SJCRH30 (cell line): ENCODE measurements at regions not wholly inside any gene's neighbourhood (a gene's known extent, or its start where the extent isn't known, plus 50 kb on each side); places are given as distances from the start of the nearest gene placed in this dataset.
A peak's percentile ranks its signal among the peaks of the same experiment; 100 is the strongest.

Experiments used
- DNase-seq, 2 experiments: peaks; one replicate each; pipeline ENCODE4 v3.0.0-alpha.2; 2015 to 2020
- H3K27ac ChIP-seq: fragments of 250-450 bp; sonication (Bioruptor Pico); 2 replicates; pipeline ENCODE4 v1.5.1; 2020; ENCODE audit warnings: mild to moderate bottlenecking, moderate library complexity
- H3K27me3 ChIP-seq: fragments of 250-450 bp; sonication (Bioruptor Pico); 2 replicates; pipeline ENCODE4 v1.5.1; 2020; ENCODE audit warnings: mild to moderate bottlenecking, moderate library complexity
- H3K36me3 ChIP-seq: fragments of 250-450 bp; sonication (Bioruptor Pico); 2 replicates; pipeline ENCODE4 v1.5.1; 2020; ENCODE audit warnings: mild to moderate bottlenecking, moderate library complexity
- H3K4me1 ChIP-seq: fragments of 250-450 bp; sonication (Bioruptor Pico); 2 replicates; pipeline ENCODE4 v1.5.1; 2020; ENCODE audit warnings: mild to moderate bottlenecking, moderate library complexity
- H3K4me3 ChIP-seq: fragments of 250-450 bp; sonication (Bioruptor Pico); 2 replicates; pipeline ENCODE4 v1.5.1; 2020; ENCODE audit warnings: mild to moderate bottlenecking, moderate library complexity
- H3K9me3 ChIP-seq: fragments of 250-450 bp; sonication (Bioruptor Pico); replicated peaks from 2 replicates; pipeline ENCODE4 v1.5.1; 2020; ENCODE audit warnings: mild to moderate bottlenecking, moderate library complexity

DNA sequence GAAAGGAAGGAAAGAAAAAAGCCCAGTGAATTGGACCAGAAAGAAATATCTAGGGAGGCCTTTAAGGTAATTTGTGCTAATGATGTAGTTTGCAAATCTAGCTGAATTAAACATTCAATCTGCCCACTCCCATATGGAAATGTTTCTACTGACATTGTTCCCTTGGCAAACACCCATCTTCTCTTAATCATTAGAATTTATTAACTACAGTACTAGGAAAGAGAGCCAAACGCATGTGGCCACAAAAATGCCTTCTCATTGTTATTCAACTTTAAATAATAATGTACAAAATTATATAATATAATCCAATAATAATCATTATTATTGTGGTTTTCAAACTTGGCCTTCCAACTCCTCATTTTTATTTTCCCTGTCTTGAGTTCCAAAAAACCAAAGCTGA, 234.7 kb downstream of the NHLRC3 start:
- no peak overlapping the region for H3K27ac ChIP-seq
- no peaks in the 10 kb centered on the region for H3K27me3 ChIP-seq
- no peak overlapping the region for H3K4me3 ChIP-seq

DNA sequence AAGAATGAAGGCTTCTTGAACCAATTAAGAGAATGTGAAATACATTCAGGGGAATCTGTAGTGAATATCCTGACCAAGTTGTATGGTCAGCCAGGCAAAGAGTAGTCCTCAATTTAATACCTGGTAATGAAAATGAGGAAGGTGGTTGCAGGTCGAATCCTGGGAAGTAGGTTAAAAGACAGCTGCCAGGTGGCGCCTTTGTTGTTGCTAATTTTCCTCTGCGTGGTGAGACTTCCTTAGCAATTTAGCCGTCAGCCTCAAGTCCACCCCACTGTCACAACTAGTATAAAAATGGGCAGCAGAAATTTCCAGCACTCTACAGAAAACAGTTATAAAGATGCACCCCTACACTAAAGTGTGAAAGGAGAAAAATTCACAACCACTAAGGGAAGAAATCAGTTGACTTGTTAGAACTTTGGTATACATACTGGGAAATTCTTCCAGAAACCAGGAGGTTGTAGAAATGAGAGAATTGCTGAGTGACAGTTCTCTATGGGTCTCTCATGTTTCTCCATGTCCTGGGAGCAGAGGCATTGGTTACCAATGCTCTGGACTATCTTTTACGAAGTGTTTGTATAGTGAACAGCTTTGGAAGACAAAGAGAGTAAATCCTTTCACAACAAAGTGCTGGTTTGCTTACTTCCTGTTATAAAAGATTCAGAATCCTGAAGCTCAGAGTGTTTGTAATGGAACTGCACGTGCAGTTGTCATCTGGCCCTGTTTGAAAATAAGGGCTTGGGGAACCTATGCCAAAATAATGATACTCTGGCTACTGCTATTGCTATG, 235.9 kb downstream of the NHLRC3 start:
- peak in 1 of 2 experiments; percentile 47 for DNase-seq
- no peak overlapping the region for H3K27ac ChIP-seq
- H3K9me3 ChIP-seq: no peaks in the 10 kb centered on the region
- H3K36me3 ChIP-seq: no peaks in the 10 kb centered on the region
- H3K4me3 ChIP-seq: no peak overlapping the region
- no peaks in the 10 kb centered on the region for H3K4me1 ChIP-seq
- no peaks in the 10 kb centered on the region for H3K27me3 ChIP-seq

More for the DNA sequence above, 234.7 kb downstream of the NHLRC3 start:
- no peak for DNase-seq
- Histone ChIP-seq H3K9me3 (no peaks in the 10 kb centered on the region), H3K4me1 (no peaks in the 10 kb centered on the region), H3K36me3 (no peaks in the 10 kb centered on the region)

DNA sequence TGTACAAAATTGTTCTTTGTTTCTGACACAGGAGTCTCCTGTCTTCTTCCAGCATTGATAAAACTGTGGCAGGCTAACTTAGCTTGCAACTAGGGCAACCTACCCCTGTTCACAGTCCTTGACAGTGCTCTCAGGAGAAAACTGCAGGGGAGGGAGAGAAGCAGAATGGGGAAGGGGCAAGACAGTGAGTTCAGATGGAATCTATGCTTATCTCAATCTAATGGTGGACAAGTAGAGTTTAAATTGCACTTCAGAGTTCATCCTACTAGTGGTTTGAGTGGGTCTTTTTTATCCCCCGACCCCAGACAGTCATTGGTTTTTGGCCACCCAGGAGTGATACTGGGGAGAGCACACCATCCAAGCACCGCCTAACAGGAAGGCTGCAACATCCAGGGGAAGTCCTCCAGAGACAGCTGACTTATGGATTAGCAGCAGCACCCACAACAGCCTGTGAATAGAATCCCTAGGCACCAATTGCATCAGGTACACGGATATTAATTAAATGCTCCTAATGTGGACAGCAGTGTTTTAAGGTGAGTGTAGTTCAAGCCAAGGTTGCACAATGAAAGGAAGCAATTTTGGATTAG, 236.6 kb downstream of the NHLRC3 start:
- Histone ChIP-seq H3K36me3 (no peaks in the 10 kb centered on the region), H3K9me3 (no peaks in the 10 kb centered on the region), H3K27ac (no peak overlapping the region), H3K27me3 (no peaks in the 10 kb centered on the region), H3K4me3 (no peak overlapping the region), H3K4me1 (no peaks in the 10 kb centered on the region)
- DNase-seq: peak in 1 of 2 experiments; percentile 14

DNA sequence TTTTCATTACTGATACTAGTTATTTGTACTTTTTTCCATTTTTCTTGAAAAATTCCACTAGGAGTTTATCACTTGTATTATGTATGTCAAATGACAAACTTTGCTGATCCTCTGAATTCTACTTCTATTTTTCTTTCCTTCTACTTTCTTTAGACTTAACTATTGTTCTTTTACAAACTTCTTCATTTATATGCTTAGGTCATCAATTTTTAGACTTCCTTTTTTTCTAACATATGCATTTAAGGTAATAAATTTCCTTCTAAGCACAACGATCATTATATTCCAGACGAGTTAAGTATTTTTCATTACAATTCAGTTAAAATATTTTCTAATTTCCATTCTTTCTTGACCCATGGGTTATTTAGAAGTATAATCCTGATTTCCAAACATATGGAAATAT, 240.8 kb downstream of the NHLRC3 start:
- no peaks in the 10 kb centered on the region for H3K9me3 ChIP-seq
- no peaks in the 10 kb centered on the region for H3K27me3 ChIP-seq
- no peaks in the 10 kb centered on the region for H3K36me3 ChIP-seq
- H3K4me1 ChIP-seq: no peaks in the 10 kb centered on the region
- no peak overlapping the region for H3K27ac ChIP-seq
- H3K4me3 ChIP-seq: no peak overlapping the region
- no peak for DNase-seq

DNA sequence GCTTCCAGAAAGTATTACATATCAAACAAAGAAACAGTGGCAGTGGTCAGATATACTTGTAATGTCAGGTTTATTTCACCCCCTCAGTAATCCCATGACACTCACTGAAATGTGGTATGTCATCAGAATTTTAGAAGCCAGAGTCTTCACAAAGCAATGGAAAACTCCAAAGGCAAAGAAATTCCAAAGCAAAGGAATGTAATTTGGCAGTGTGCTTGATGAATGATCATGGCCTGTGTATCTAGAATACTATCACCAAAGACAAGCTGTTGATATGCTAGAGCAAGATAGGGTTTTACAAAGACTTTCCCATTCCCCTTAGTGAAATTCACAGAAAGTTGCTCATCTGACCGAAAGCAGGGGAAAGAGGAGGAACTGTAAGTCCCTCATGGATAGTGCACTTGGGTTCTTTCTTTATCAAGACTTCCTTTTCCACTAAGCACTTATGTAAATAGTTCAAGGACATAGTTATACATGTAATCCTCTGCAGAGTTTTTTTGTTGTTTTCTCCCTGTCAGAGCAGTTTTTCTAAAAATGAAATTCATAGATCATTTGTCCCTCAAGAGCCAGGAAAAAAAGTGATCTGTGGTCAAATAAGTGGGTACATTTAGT, 243.4 kb downstream of the NHLRC3 start:
- Histone ChIP-seq H3K4me3 (no peak overlapping the region), H3K36me3 (no peaks in the 10 kb centered on the region), H3K9me3 (no peaks in the 10 kb centered on the region), H3K27me3 (no peaks in the 10 kb centered on the region), H3K27ac (no peak overlapping the region), H3K4me1 (no peaks in the 10 kb centered on the region)
- no peak for DNase-seq

DNA sequence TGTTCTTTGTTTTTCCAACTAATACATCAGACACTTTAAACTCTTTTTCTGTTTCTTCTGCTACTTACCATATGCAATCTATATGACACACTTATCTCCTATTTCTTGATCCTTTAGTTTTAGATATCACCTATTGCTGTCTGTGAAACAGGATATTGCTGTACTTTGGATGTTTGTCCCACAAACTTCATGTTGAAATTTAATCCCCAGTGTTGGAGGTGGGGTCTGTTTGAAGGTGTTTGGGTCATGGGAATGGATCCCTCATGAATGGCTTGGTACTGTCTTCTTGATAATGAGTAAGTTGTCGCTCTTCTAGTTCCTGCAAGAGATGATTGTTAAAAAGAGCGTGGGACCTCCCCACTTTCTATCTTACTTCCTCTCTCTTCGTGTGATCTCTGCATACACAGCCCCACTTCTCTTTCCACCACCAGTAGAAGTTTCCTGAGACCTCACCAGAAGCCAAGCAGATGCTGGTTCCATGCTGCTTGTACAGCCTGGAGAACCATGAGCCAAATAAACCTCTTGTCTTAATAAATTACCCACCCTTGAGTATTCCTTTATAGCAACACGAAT, 244.2 kb downstream of the NHLRC3 start:
- Histone ChIP-seq H3K4me1 (no peaks in the 10 kb centered on the region), H3K4me3 (no peak overlapping the region), H3K9me3 (peaks cover 1% of the 10 kb centered on the region; the same call in 1 of the 2 replicates), H3K36me3 (no peaks in the 10 kb centered on the region), H3K27me3 (no peaks in the 10 kb centered on the region), H3K27ac (no peak overlapping the region)
- no peak for DNase-seq

DNA sequence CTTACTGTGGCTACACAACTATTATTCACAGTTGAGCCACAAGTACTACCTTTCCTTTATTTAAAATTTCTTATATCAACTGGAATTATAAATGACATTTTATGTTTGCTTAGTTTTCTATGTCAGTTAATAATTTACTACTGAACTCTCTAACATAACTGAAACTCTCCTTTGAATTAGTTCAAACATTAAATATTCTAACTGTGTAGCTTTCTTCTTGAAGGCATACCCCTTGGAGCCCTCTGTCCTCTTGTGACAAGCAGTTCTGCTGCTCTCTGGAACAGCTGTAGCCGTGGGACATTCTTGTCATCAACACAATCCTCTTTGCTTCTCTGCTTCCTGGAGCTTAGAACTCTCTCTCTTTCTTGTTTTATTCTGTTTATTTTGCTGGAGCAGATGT, 244.8 kb downstream of the NHLRC3 start:
- H3K4me3 ChIP-seq: no peak overlapping the region
- H3K27ac ChIP-seq: no peak overlapping the region
- peak in 1 of 2 experiments; percentile 28 for DNase-seq
- H3K4me1 ChIP-seq: no peaks in the 10 kb centered on the region
- H3K36me3 ChIP-seq: no peaks in the 10 kb centered on the region
- no peaks in the 10 kb centered on the region for H3K27me3 ChIP-seq
- peaks cover 7% of the 10 kb centered on the region; the same call in 1 of the 2 replicates for H3K9me3 ChIP-seq

DNA sequence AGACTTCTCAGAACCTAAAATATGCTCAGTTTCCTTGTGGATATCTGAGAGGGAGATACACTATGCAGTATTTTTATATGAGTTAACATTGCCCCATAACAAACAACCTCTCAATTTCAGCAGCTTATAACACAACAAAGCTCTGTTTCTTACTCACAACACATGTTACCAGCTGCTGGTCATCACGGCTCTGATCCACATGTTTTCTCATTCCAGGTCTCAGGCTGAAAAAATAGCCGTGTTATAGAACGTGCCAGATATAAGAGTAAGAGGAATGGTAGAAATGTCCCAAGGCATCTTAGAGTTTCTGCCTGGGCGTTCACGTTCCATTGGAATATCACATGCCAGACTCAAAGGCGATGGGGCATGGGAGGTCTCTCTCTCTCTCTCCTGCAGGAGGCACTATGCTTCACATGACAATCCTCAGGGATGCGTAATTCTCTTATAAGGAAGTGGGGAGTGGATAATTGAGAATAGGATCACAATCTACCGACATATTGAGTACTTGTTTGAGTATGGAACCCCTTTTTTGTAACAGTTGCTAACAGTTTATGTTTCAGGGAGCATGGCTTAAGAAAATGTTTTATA, 246.6 kb downstream of the NHLRC3 start:
- H3K4me3 ChIP-seq: no peak overlapping the region

More for the DNA sequence above, 246.6 kb downstream of the NHLRC3 start:
- DNase-seq: no peak
- no peaks in the 10 kb centered on the region for H3K36me3 ChIP-seq
- H3K27ac ChIP-seq: no peak overlapping the region
- H3K27me3 ChIP-seq: no peaks in the 10 kb centered on the region
- H3K9me3 ChIP-seq: peaks cover 7% of the 10 kb centered on the region; the same call in 1 of the 2 replicates
- no peaks in the 10 kb centered on the region for H3K4me1 ChIP-seq
